ENCODE measurements at regions not wholly inside any gene's neighbourhood (a gene's known extent, or its start where the extent isn't known, plus 50 kb on each side); places are given as distances from the start of the nearest gene placed in this dataset.

GRCh38 chr10:21298701-21299100, 226.8 kb downstream of the SKIDA1 start:
- TF ChIP-seq ZBTB40 (IDR thresholded peaks at IDR 0.05; ENCODE audit: borderline replicate concordance) (no peak), CTCF (IDR thresholded peaks at IDR 0.05 in 2 of 3, conservative IDR thresholded peaks at IDR 0.05 in 1 of 3; ENCODE audit: control insufficient read depth in 2 of 3, extremely low read depth in 1 of 3, insufficient read depth in 1 of 3, low read depth in 3 of 3, low read length in 3 of 3) (no peak), SP1 (IDR thresholded peaks at IDR 0.05; ENCODE audit: low read depth, low read length) (no peak), POLR2AphosphoS5 (IDR thresholded peaks at IDR 0.05; ENCODE audit: low read length) (no peak), TCF12 (IDR thresholded peaks at IDR 0.05; ENCODE audit: low read depth, low read length) (no peak), TAF1 (IDR thresholded peaks at IDR 0.05; ENCODE audit: borderline replicate concordance, low read depth, low read length) (no peak), SMARCA5 (IDR thresholded peaks at IDR 0.05) (no peak), MYC (IDR thresholded peaks at IDR 0.05; ENCODE audit: insufficient read depth, insufficient read length, insufficient replicate concordance, low read length, severe bottlenecking) (no peak), CUX1 (IDR thresholded peaks at IDR 0.05; ENCODE audit: insufficient replicate concordance, low read depth, low read length) (no peak), ETV6 (conservative IDR thresholded peaks at IDR 0.05 in 1 of 2, IDR thresholded peaks at IDR 0.05 in 1 of 2; ENCODE audit: borderline replicate concordance in 1 of 2, low read depth in 1 of 2) (no peak), YY1 (IDR thresholded peaks at IDR 0.05; ENCODE audit: low read depth, low read length) (no peak), RAD21 (IDR thresholded peaks at IDR 0.05; ENCODE audit: insufficient read depth, low read depth, low read length) (no peak), EP300 (IDR thresholded peaks at IDR 0.05; ENCODE audit: borderline replicate concordance in 1 of 2, control insufficient read depth in 1 of 2, low read depth in 2 of 2, low read length in 2 of 2) (no peak)
